DOHH2 (cell line): ENCODE measurements at regions not wholly inside any gene's neighbourhood (a gene's known extent, or its start where the extent isn't known, plus 50 kb on each side); places are given as distances from the start of the nearest gene placed in this dataset.

ENCODE experiments used
- EZH2phosphoT487 ChIP-seq: fragments of 200-600 bp; sonication (generic); IDR thresholded peaks from 2 replicates; pipeline ENCODE4 v1.6.1; 2017; ENCODE audit warnings: borderline replicate concordance, mild to moderate bottlenecking, antibody characterized with exemption, low read length, moderate library complexity, mixed read lengths
- TF ChIP-seq, protein P1 (sequence below): fragments of 200-600 bp; sonication (generic); IDR thresholded peaks from one replicate; pipeline ENCODE4 v1.5.1; 2014; ENCODE audit warnings: antibody characterized with exemption, mild to moderate bottlenecking, low read depth, low read length; ENCODE audit not compliant: poor library complexity, severe bottlenecking

DNA sequence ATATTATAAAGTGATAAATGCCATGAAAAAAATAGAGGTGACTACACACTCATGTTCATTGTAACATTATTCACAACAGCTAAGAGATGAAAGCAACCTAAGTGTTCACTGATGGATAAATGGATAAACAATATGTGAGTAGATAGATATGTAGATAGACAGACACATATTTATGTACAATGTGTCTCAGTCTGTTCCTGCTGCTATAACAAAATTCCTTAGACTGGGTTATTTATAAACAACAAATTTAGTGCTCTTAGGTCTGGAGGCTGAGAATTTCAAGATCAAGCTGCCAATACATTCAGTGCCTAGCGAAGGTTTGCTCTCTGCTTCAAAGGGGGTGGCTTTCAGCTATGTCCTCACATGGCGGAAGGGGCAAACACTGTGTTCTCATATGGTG, 312.5 kb downstream of the ZNF621 start:
- TF ChIP-seq EZH2phosphoT487 = no peak
- TF ChIP-seq, protein P1, sequence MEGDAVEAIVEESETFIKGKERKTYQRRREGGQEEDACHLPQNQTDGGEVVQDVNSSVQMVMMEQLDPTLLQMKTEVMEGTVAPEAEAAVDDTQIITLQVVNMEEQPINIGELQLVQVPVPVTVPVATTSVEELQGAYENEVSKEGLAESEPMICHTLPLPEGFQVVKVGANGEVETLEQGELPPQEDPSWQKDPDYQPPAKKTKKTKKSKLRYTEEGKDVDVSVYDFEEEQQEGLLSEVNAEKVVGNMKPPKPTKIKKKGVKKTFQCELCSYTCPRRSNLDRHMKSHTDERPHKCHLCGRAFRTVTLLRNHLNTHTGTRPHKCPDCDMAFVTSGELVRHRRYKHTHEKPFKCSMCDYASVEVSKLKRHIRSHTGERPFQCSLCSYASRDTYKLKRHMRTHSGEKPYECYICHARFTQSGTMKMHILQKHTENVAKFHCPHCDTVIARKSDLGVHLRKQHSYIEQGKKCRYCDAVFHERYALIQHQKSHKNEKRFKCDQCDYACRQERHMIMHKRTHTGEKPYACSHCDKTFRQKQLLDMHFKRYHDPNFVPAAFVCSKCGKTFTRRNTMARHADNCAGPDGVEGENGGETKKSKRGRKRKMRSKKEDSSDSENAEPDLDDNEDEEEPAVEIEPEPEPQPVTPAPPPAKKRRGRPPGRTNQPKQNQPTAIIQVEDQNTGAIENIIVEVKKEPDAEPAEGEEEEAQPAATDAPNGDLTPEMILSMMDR = no peak
